GM12878 (cell line): ENCODE measurements at regions not wholly inside any gene's neighbourhood (a gene's known extent, or its start where the extent isn't known, plus 50 kb on each side); places are given as distances from the start of the nearest gene placed in this dataset.

Experiments used
- ATAC-seq: fragments of 200-7000 bp; cut with Tn5 transposase; 3 replicates; pipeline ENCODE4 v1.9.1; 2020; ENCODE audit warnings: mild to moderate bottlenecking, moderate library complexity
- BruUV-seq: library from RNA; stranded (reverse); fragments of 400-500 nt; replicated peaks from 2 replicates; lab custom pipeline; 2021; lab: Mats Ljungman, UMichigan
- CTCF ChIA-PET: fragments of 300-600 bp; sonication (Branson Sonifier 250); formaldehyde crosslinking; extraction: SDS; loops from one replicate; lab custom pipeline; 2021; ENCODE audit warnings: inconsistent platforms; lab: Yijun Ruan, JAX
- POLR2A ChIA-PET: fragments of 350-600 bp; formaldehyde crosslinking; extraction: SDS; loops from one replicate; lab custom pipeline; 2021; ENCODE audit warnings: inconsistent platforms; lab: Charles Lee
- RAD21 ChIA-PET: fragments of 300-600 bp; sonication (Branson Sonifier 250); formaldehyde crosslinking; loops from one replicate; lab custom pipeline; 2023; ENCODE audit warnings: antibody characterized with exemption; ENCODE audit not compliant: unreplicated experiment; lab: Charles Lee
- SMC1A ChIA-PET: fragments of 300-600 bp; sonication (Branson Sonifier 250); formaldehyde crosslinking; loops from one replicate; lab custom pipeline; 2023; ENCODE audit not compliant: unreplicated experiment, uncharacterized antibody; lab: Charles Lee
- DNase-seq: peaks from one replicate; pipeline ENCODE4 v3.0.0-alpha.2; 2011; ENCODE audit warnings: low read depth, low spot score
- FAIRE-seq: peaks from 3 replicates; lab custom pipeline; 2011; peaks lifted over from hg19 to GRCh38; lab: Jason Lieb, UNC
- H2AFZ ChIP-seq: 2 replicates; pipeline ENCODE4 v1.6.0; 2011; ENCODE audit warnings: low read depth, low read length, control low read depth; ENCODE audit not compliant: control insufficient read depth
- H3K27ac ChIP-seq: 2 replicates; pipeline ENCODE4 v1.5.1; 2011; ENCODE audit warnings: control low read depth; ENCODE audit not compliant: control insufficient read depth, insufficient read depth
- H3K27me3 ChIP-seq, 2 experiments: replicated peaks in 1 of 2; 2 replicates each; pipeline versions ENCODE4 v1.6.0 to v1.6.1; 2011; ENCODE audit warnings: low read length in 1 of 2; ENCODE audit not compliant: control insufficient read depth in 2 of 2, insufficient read depth in 2 of 2
- H3K36me3 ChIP-seq, 2 experiments: 2 replicates each; pipeline ENCODE4 v1.5.1; 2011; ENCODE audit warnings: low read length in 1 of 2; ENCODE audit not compliant: control insufficient read depth in 2 of 2, insufficient read depth in 2 of 2
- H3K4me1 ChIP-seq: 2 replicates; pipeline ENCODE4 v1.6.1; 2011; ENCODE audit warnings: mild to moderate bottlenecking, low read length, moderate library complexity, mixed read lengths; ENCODE audit not compliant: control insufficient read depth, insufficient read depth
- H3K4me2 ChIP-seq: 2 replicates; pipeline ENCODE4 v1.6.0; 2011; ENCODE audit warnings: control low read depth; ENCODE audit not compliant: control insufficient read depth, insufficient read depth
- H3K4me3 ChIP-seq: fragments of 200-600 bp; sonication (generic); 2 replicates; pipeline ENCODE4 v1.5.1; 2016
- H3K79me2 ChIP-seq: 2 replicates; pipeline ENCODE4 v1.6.0; 2011; ENCODE audit warnings: low read length; ENCODE audit not compliant: control insufficient read depth, insufficient read depth
- H3K9ac ChIP-seq: 2 replicates; pipeline ENCODE4 v1.8.0; 2011; ENCODE audit warnings: low read length, control low read depth, mixed read lengths; ENCODE audit not compliant: control insufficient read depth, insufficient read depth
- H3K9me3 ChIP-seq: replicated peaks from 3 replicates; pipeline ENCODE4 v1.5.1; 2011; ENCODE audit warnings: mild to moderate bottlenecking, low read length; ENCODE audit not compliant: control insufficient read depth, insufficient read depth
- H4K20me1 ChIP-seq: 2 replicates; pipeline ENCODE4 v1.6.0; 2011; ENCODE audit not compliant: control insufficient read depth, insufficient read depth
- BRCA1 ChIP-seq: IDR thresholded peaks from 2 replicates; pipeline ENCODE4 v1.6.1; 2011; ENCODE audit warnings: low read depth, low read length, improper control_type of control experiment
- CBFB ChIP-seq: IDR thresholded peaks from 2 replicates; pipeline ENCODE4 v1.6.1; 2016; ENCODE audit warnings: antibody characterized with exemption, low read depth
- CHD4 ChIP-seq: fragments of 200-600 bp; sonication (generic); IDR thresholded peaks from 2 replicates; pipeline ENCODE4 v1.6.1; 2016; ENCODE audit warnings: mild to moderate bottlenecking
- CREB1 ChIP-seq: IDR thresholded peaks from 2 replicates; pipeline ENCODE4 v1.6.1; 2012; ENCODE audit warnings: low read depth, mild to moderate bottlenecking, inconsistent platforms
- EED ChIP-seq: sonication (generic); IDR thresholded peaks from 2 replicates; pipeline ENCODE4 v1.6.1; 2016; ENCODE audit warnings: antibody characterized with exemption, low read depth
- FOXM1 ChIP-seq: IDR thresholded peaks from 2 replicates; pipeline ENCODE4 v1.6.1; 2012; ENCODE audit warnings: low read depth, mild to moderate bottlenecking, inconsistent platforms, low read length, moderate library complexity
- NRF1 ChIP-seq: conservative IDR thresholded peaks from 2 replicates; pipeline ENCODE4 v1.6.1; 2011; ENCODE audit warnings: mild to moderate bottlenecking, low read depth, low read length, improper control_type of control experiment
- PAX5 ChIP-seq: IDR thresholded peaks from 2 replicates; pipeline ENCODE4 v1.6.1; 2011; ENCODE audit warnings: low read depth, low read length, borderline replicate concordance
- POU2F2 ChIP-seq: IDR thresholded peaks from 3 replicates; pipeline ENCODE4 v1.6.1; 2011; ENCODE audit warnings: low read depth, mild to moderate bottlenecking, low read length, borderline replicate concordance
- SMARCA5 ChIP-seq: fragments of 450-650 bp; IDR thresholded peaks from 2 replicates; pipeline ENCODE4 v1.6.1; 2017; ENCODE audit warnings: mild to moderate bottlenecking
- ZNF207 ChIP-seq: fragments of 450-650 bp; IDR thresholded peaks from 2 replicates; pipeline ENCODE4 v1.6.1; 2014; ENCODE audit warnings: antibody characterized with exemption, mild to moderate bottlenecking, borderline replicate concordance
- WGBS: methylation state at CpG from one replicate; pipeline ENCODE4 v1.1.6; 2016; ENCODE audit warnings: low lambda C conversion rate; ENCODE audit not compliant: insufficient replicate concordance, insufficient coverage; ENCODE audit errors: missing lambda C conversion rate; 5-methylcytosine and 5-hydroxymethylcytosine counted together
- in situ Hi-C: fragments of 300-500 bp; cut with MboI; formaldehyde crosslinking; loops from 9 replicates; pipeline ENCODE4 v1.14.3; 2018; ENCODE audit warnings: mixed read lengths
- intact Hi-C: fragments of 100-400 bp; cut with micrococcal nuclease; formaldehyde crosslinking; loops from one replicate; pipeline ENCODE4 v1.14.2; 2022; ENCODE audit not compliant: unreplicated experiment
- TF ChIP-seq, protein P1 (sequence below): IDR thresholded peaks from 2 replicates; pipeline ENCODE4 v1.6.1; 2012; ENCODE audit warnings: low read depth, low read length, improper control_type of control experiment

DNA sequence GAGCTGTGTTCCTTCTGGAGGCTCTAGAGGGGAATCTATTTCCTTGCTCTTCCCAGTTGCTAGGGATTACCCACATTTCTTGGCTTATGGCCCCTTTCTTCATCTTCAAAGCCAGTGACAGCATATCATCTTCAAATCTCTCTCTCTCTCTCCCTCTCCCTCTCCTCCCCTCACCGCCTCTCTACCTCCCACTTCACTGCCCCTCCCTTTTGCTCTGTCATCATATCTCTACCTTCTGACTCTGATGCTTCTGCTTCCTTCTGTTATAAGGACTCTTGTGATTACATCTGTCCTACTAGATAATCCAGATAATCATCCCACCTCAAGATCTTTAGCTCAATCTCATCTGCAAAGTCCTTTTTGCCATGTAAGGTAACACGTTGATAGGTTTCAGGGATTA is 93.1 kb upstream of the TEX13D start:
- POLR2A ChIA-PET = no interaction called here
- Histone ChIP-seq H3K79me2 (no peaks in the 10 kb centered on the region), H3K4me1 (no peaks in the 10 kb centered on the region), H3K9ac (no peak overlapping the region), H4K20me1 (no peaks in the 10 kb centered on the region), H3K36me3 (no peaks in the 10 kb centered on the region), H3K27me3 (no peaks in the 10 kb centered on the region), H2AFZ (no peak overlapping the region), H3K27ac (no peak overlapping the region), H3K4me2 (no peak overlapping the region), H3K4me3 (no peak overlapping the region), H3K9me3 (no peaks in the 10 kb centered on the region)
- SMC1A ChIA-PET = no interaction called here
- no peak for FAIRE-seq
- no peak for TF ChIP-seq BRCA1
- no peak for TF ChIP-seq ZNF207
- no peak for TF ChIP-seq CREB1
- no peak for TF ChIP-seq POU2F2
- no peak for TF ChIP-seq CBFB
- TF ChIP-seq EED = no peak
- TF ChIP-seq SMARCA5 = no peak
- no peak for TF ChIP-seq CHD4
- TF ChIP-seq FOXM1 = no peak
- TF ChIP-seq, protein P1, sequence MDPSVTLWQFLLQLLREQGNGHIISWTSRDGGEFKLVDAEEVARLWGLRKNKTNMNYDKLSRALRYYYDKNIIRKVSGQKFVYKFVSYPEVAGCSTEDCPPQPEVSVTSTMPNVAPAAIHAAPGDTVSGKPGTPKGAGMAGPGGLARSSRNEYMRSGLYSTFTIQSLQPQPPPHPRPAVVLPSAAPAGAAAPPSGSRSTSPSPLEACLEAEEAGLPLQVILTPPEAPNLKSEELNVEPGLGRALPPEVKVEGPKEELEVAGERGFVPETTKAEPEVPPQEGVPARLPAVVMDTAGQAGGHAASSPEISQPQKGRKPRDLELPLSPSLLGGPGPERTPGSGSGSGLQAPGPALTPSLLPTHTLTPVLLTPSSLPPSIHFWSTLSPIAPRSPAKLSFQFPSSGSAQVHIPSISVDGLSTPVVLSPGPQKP = no peak
- TF ChIP-seq NRF1 = no peak
- TF ChIP-seq PAX5 = no peak
- RAD21 ChIA-PET = no interaction called here
- DNase-seq = no peak
- BruUV-seq = no TSS peak
- ATAC-seq = peak; percentile 42
- WGBS = 15% methylated on average over 2 of the region's 2 CpGs
- in situ Hi-C loops (no loop called here), intact Hi-C loops (no loop called here)
- CTCF ChIA-PET = no interaction called here
